ENCODE measurements at regions not wholly inside any gene's neighbourhood (a gene's known extent, or its start where the extent isn't known, plus 50 kb on each side); places are given as distances from the start of the nearest gene placed in this dataset.

DNA sequence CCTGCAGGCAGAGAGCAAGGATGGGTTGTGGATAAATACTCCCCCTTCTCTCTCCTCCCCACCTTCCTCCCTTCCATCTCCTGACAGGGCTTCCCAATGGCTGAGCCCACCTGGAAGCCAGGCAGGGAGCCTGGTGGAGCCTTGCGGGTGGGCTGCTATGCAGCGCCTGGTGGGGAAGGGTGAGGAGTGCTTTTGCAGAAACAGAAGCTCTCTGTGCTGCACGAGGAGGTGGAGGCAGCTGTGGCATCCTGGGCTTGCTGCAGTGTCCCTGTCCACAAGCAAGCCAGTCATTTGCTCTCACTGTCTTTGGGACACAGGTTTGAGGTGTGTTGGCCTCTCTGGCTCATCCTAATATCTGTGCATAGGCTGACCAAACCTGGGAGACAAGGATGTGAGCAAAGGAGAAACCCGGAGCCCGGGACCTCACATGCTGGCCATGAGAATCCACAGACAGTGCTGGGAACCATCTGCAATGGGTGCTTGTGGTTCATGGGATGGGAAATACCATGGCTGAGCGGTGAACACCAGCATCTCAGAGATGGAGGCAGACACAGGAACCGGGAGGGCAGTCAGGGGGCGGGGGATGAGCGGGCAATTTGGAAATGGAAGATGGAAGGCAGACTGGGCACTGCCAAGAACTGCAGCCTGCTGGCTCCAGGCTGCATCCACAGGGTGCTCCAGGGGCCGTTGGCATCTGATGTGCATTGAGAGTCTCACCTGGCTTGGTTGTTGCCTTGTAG lies 364.2 kb downstream of the GLRX3 start:
- Histone ChIP-seq H2BK15ac (ENCODE audit: low read depth, low read length) (no peak overlapping the region), H3K4me3 (ENCODE audit: insufficient read depth, low read depth, low read length) (no peak overlapping the region), H3K4me2 (ENCODE audit: low read depth, low read length) (no peak overlapping the region), H3K9ac (ENCODE audit: low read depth, low read length) (no peak overlapping the region), H2BK120ac (ENCODE audit: low read depth, low read length) (no peak overlapping the region), H3K18ac (ENCODE audit: low read depth, low read length) (no peak overlapping the region), H3K56ac (ENCODE audit: extremely low read depth, insufficient read depth, low read length) (no peak overlapping the region), H3K4ac (ENCODE audit: low read depth, low read length) (no peak overlapping the region), H3K23ac (ENCODE audit: low read depth, low read length) (no peak overlapping the region), H4K91ac (ENCODE audit: insufficient read depth, low read depth, low read length) (no peak overlapping the region), H2AFZ (replicated peaks; ENCODE audit: low read length, poor library complexity) (no peak overlapping the region), H3K36me3 (ENCODE audit: control insufficient read depth, insufficient read depth, low read length) (no peaks in the 10 kb centered on the region), H3K14ac (replicated peaks; ENCODE audit: low read depth, low read length) (no peak overlapping the region), H3K4me1 (ENCODE audit: control insufficient read depth, insufficient read depth, low read length) (no peaks in the 10 kb centered on the region), H3K27me3 (ENCODE audit: control insufficient read depth, insufficient read depth, low read length) (no peaks in the 10 kb centered on the region), H2AK9ac (replicated peaks; ENCODE audit: low read depth, low read length, poor library complexity) (no peak overlapping the region), H4K8ac (ENCODE audit: low read depth in 2 of 2, low read length in 2 of 2) (no peak overlapping the region), H2AK5ac (ENCODE audit: low read depth, low read length) (no peak overlapping the region), H4K5ac (ENCODE audit: low read depth, low read length) (no peak overlapping the region), H3K27ac (ENCODE audit: insufficient read depth, low read length) (no peak overlapping the region), H4K20me1 (ENCODE audit: insufficient read depth, low read length) (no peaks in the 10 kb centered on the region), H2BK5ac (ENCODE audit: low read depth, low read length, poor library complexity, severe bottlenecking) (no peak overlapping the region), H3K79me1 (ENCODE audit: low read depth in 1 of 2, low read length in 2 of 2) (no peaks in the 10 kb centered on the region), H3K9me3 (ENCODE audit: control insufficient read depth, insufficient read depth, low read length) (peaks cover 45% of the 10 kb centered on the region), H2BK20ac (ENCODE audit: low read depth, low read length) (no peak overlapping the region), H3K9me1 (ENCODE audit: insufficient read depth, low read length) (no peaks in the 10 kb centered on the region)
- ChIA-PET POLR2A (ENCODE audit: unreplicated experiment) (no interaction called here), CTCF (no interaction called here)
- in situ Hi-C loops (cut with MboI; ENCODE audit: low sequenced_read_pairs): no loop called here
- intact Hi-C loops (cut with micrococcal nuclease): no loop called here
- ATAC-seq (ENCODE audit: low read depth): no peak
- TF ChIP-seq FOS (IDR thresholded peaks at IDR 0.05; ENCODE audit: low read depth, low read length): no peak
- no peak for TF ChIP-seq POLR2A (IDR thresholded peaks at IDR 0.05; ENCODE audit: low read depth, low read length)
- no peak for TF ChIP-seq MAZ (IDR thresholded peaks at IDR 0.05; ENCODE audit: borderline replicate concordance, low read depth, low read length)
- TF ChIP-seq RCOR1 (IDR thresholded peaks at IDR 0.05; ENCODE audit: insufficient replicate concordance, low read length): no peak
- no peak for TF ChIP-seq CTCF (conservative IDR thresholded peaks at IDR 0.05; ENCODE audit: low read depth, low read length)
- TF ChIP-seq USF2 (IDR thresholded peaks at IDR 0.05; ENCODE audit: low read depth, low read length): no peak
- TF ChIP-seq RAD21 (IDR thresholded peaks at IDR 0.05; ENCODE audit: low read length): no peak
- no peak for TF ChIP-seq BHLHE40 (IDR thresholded peaks at IDR 0.05; ENCODE audit: low read depth, low read length)
- TF ChIP-seq MAFK (IDR thresholded peaks at IDR 0.05; ENCODE audit: low read depth, low read length): no peak
- no peak for TF ChIP-seq NFE2L2 (IDR thresholded peaks at IDR 0.05; ENCODE audit: low read depth, low read length)
- TF ChIP-seq SMC3 (IDR thresholded peaks at IDR 0.05; ENCODE audit: low read depth, low read length): no peak
- no peak for TF ChIP-seq MXI1 (IDR thresholded peaks at IDR 0.05; ENCODE audit: borderline replicate concordance, low read depth, low read length)
- TF ChIP-seq, protein P1, sequence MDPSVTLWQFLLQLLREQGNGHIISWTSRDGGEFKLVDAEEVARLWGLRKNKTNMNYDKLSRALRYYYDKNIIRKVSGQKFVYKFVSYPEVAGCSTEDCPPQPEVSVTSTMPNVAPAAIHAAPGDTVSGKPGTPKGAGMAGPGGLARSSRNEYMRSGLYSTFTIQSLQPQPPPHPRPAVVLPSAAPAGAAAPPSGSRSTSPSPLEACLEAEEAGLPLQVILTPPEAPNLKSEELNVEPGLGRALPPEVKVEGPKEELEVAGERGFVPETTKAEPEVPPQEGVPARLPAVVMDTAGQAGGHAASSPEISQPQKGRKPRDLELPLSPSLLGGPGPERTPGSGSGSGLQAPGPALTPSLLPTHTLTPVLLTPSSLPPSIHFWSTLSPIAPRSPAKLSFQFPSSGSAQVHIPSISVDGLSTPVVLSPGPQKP (IDR thresholded peaks at IDR 0.05; ENCODE audit: borderline replicate concordance, low read depth, low read length): no peak
- TF ChIP-seq CEBPB (IDR thresholded peaks at IDR 0.05; ENCODE audit: low read depth, low read length): no peak
- no TSS peak for BruUV-seq (replicated peaks)
- no peak for DNase-seq
- 60% methylated on average over 1 of the region's 10 CpGs; no CpG with 5 or more reads in 1 of the 2 experiments for whole genome bisulfite sequencing, 2 experiments (ENCODE audit: extremely low coverage in 2 of 2, insufficient read length in 1 of 2)
- dilution Hi-C loops (cut with HindIII; ENCODE audit: low sequenced_read_pairs, unreplicated experiment): no loop called here
